Endothelial cell of umbilical vein (primary cell): ENCODE measurements at regions not wholly inside any gene's neighbourhood (a gene's known extent, or its start where the extent isn't known, plus 50 kb on each side); places are given as distances from the start of the nearest gene placed in this dataset.

Experiments
- CTCF ChIP-seq, 2 donors: IDR thresholded peaks; 1 replicate in 1 of 2; 2 replicates in 1 of 2; pipeline ENCODE4 v1.5.1; 2011; ENCODE audit warnings: low read length in 2 of 2, mild to moderate bottlenecking in 2 of 2, moderate library complexity in 2 of 2, control low read depth in 1 of 2, inconsistent platforms in 1 of 2, low read depth in 1 of 2; ENCODE audit not compliant: insufficient read depth in 1 of 2; ENCODE audit errors: extremely low read depth in 1 of 2
- MAX ChIP-seq: IDR thresholded peaks from 2 replicates; pipeline ENCODE4 v1.6.1; 2011; ENCODE audit not compliant: insufficient read depth, insufficient read length
- POLR2A ChIP-seq: IDR thresholded peaks from 2 replicates; pipeline ENCODE4 v1.6.1; 2012; ENCODE audit warnings: low read depth, mild to moderate bottlenecking, control low read depth, low read length

GRCh38 chr13:91042870-91043269, 304.6 kb upstream of the MIR17HG start:
- no peak for TF ChIP-seq MAX
- no peak for TF ChIP-seq CTCF (IDR thresholded peaks at IDR 0.05; ENCODE audit: extremely low read depth in 1 of 2, insufficient read depth in 1 of 2, low read depth in 1 of 2, low read length in 2 of 2)
- TF ChIP-seq POLR2A = no peak
